ENCODE measurements at regions not wholly inside any gene's neighbourhood (a gene's known extent, or its start where the extent isn't known, plus 50 kb on each side); places are given as distances from the start of the nearest gene placed in this dataset.
A peak's percentile ranks its signal among the peaks of the same experiment; 100 is the strongest.

DNA sequence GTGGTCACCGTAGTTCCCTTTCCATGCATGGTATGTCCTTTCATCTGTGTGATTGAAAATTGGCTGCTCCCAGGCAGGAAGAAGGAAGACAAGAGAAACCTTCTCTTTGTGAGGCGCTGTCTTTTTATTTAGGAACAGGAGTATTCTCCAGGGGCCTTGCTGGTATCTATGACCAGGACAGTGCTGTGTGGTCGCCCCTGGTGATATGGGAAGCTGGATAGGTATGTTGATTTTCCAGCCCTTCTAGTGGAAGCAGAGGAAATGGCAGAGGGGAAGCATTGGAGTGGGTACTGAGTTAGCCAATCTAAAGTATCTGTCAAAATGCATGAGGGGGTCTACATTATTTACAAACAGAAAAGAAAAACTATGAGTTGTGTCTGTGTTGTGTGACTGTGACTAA, 226.6 kb downstream of the MTX2 start:
- Histone ChIP-seq H3K27ac (ENCODE audit: low read depth, low read length, poor library complexity, severe bottlenecking) (no peak overlapping the region), H3K36me3 (ENCODE audit: insufficient read depth, low read length, poor library complexity, severe bottlenecking) (no peaks in the 10 kb centered on the region), H3K4me3 (ENCODE audit: low read depth, low read length, poor library complexity, severe bottlenecking) (no peak overlapping the region), H3K9me3 (ENCODE audit: low read depth, low read length, poor library complexity, severe bottlenecking) (no peaks in the 10 kb centered on the region), H3K27me3 (replicated peaks; ENCODE audit: insufficient read depth, low read depth, low read length, poor library complexity) (no peaks in the 10 kb centered on the region), H3K4me1 (ENCODE audit: insufficient read depth, low read length, poor library complexity, severe bottlenecking) (peaks cover 42% of the 10 kb centered on the region)
- DNase-seq (ENCODE audit: low spot score) = no peak
- POLR2A ChIA-PET (ENCODE audit: low non-redundant PET) = no interaction called here
- CTCF ChIA-PET = no interaction called here
- no peak for TF ChIP-seq EZH2 (IDR thresholded peaks at IDR 0.05; ENCODE audit: borderline replicate concordance, low read depth, low read length, poor library complexity, severe bottlenecking)
- TF ChIP-seq, protein P1, sequence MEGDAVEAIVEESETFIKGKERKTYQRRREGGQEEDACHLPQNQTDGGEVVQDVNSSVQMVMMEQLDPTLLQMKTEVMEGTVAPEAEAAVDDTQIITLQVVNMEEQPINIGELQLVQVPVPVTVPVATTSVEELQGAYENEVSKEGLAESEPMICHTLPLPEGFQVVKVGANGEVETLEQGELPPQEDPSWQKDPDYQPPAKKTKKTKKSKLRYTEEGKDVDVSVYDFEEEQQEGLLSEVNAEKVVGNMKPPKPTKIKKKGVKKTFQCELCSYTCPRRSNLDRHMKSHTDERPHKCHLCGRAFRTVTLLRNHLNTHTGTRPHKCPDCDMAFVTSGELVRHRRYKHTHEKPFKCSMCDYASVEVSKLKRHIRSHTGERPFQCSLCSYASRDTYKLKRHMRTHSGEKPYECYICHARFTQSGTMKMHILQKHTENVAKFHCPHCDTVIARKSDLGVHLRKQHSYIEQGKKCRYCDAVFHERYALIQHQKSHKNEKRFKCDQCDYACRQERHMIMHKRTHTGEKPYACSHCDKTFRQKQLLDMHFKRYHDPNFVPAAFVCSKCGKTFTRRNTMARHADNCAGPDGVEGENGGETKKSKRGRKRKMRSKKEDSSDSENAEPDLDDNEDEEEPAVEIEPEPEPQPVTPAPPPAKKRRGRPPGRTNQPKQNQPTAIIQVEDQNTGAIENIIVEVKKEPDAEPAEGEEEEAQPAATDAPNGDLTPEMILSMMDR (conservative IDR thresholded peaks at IDR 0.05; ENCODE audit: low read depth, low read length) = no peak
- intact Hi-C loops (cut with micrococcal nuclease; ENCODE audit: unreplicated experiment) = loop anchor here (10.0 kb wide), 1 partner anchor 1739 kb away; no protein-coding TSS in a partner anchor
- BruUV-seq (replicated peaks) = no TSS peak

DNA sequence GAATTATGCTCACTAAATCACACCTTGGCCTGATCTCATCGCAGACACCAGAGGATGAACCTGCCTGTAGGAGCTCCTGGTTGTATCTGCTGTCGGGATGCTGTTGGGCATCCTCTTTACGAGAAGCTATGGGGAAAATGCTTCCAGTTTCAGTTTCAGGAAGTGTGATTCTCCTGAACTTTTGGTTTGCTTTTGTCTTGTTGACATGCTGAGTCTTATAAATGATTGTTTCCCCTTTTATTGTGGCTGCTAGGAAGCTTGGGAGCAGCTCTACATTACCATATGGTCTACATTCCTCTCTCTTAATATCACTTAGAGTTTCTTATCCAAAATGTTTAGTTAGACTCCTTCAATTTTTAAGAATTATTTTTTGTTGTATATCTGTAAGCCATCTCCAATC, 227.5 kb downstream of the MTX2 start:
- intact Hi-C loops (cut with micrococcal nuclease; ENCODE audit: unreplicated experiment) = loop anchor here (10.0 kb wide), 1 partner anchor 1738 kb away; no protein-coding TSS in a partner anchor
- BruUV-seq (replicated peaks) = no TSS peak
- H3K4me3 ChIP-seq (ENCODE audit: low read depth, low read length, poor library complexity, severe bottlenecking) = no peak overlapping the region
- no peaks in the 10 kb centered on the region for H3K27me3 ChIP-seq (replicated peaks; ENCODE audit: insufficient read depth, low read depth, low read length, poor library complexity)
- no peak for TF ChIP-seq EZH2 (IDR thresholded peaks at IDR 0.05; ENCODE audit: borderline replicate concordance, low read depth, low read length, poor library complexity, severe bottlenecking)
- TF ChIP-seq, protein P1 (conservative IDR thresholded peaks at IDR 0.05; ENCODE audit: low read depth, low read length) = no peak
- H3K4me1 ChIP-seq (ENCODE audit: insufficient read depth, low read length, poor library complexity, severe bottlenecking) = peaks cover 34% of the 10 kb centered on the region
- ChIA-PET CTCF (no interaction called here), POLR2A (ENCODE audit: low non-redundant PET) (no interaction called here)
- no peak overlapping the region for H3K27ac ChIP-seq (ENCODE audit: low read depth, low read length, poor library complexity, severe bottlenecking)
- DNase-seq (ENCODE audit: low spot score) = peak; percentile 21
- H3K36me3 ChIP-seq (ENCODE audit: insufficient read depth, low read length, poor library complexity, severe bottlenecking) = no peaks in the 10 kb centered on the region
- H3K9me3 ChIP-seq (ENCODE audit: low read depth, low read length, poor library complexity, severe bottlenecking) = no peaks in the 10 kb centered on the region

DNA sequence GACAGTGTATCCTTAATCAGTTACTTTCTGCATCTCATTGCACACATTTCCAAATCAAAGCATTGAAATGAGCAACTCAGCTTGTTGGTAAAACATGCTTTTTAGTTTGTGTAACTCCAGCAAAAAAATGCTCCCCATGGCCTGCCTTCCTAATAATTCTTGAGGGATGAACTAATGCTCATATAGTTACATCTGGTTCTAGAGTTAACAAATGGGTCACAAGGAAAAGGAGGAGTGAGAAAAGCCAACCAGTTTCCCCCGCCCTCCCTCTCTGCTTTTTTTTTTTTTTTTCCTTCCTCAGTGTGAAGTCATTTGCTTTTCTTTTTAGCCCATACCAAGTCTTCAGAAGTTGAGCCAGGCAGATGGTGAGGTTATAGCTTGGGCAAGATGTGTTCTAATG, 231.7 kb downstream of the MTX2 start:
- no peak for DNase-seq (ENCODE audit: low spot score)
- ChIA-PET POLR2A (ENCODE audit: low non-redundant PET) (no interaction called here), CTCF (no interaction called here)
- Histone ChIP-seq H3K4me3 (ENCODE audit: low read depth, low read length, poor library complexity, severe bottlenecking) (no peak overlapping the region), H3K27me3 (replicated peaks; ENCODE audit: insufficient read depth, low read depth, low read length, poor library complexity) (no peaks in the 10 kb centered on the region), H3K27ac (ENCODE audit: low read depth, low read length, poor library complexity, severe bottlenecking) (no peak overlapping the region), H3K4me1 (ENCODE audit: insufficient read depth, low read length, poor library complexity, severe bottlenecking) (peaks cover 6% of the 10 kb centered on the region), H3K9me3 (ENCODE audit: low read depth, low read length, poor library complexity, severe bottlenecking) (no peaks in the 10 kb centered on the region), H3K36me3 (ENCODE audit: insufficient read depth, low read length, poor library complexity, severe bottlenecking) (no peaks in the 10 kb centered on the region)
- intact Hi-C loops (cut with micrococcal nuclease; ENCODE audit: unreplicated experiment) = no loop called here
- no TSS peak for BruUV-seq (replicated peaks)
- TF ChIP-seq, protein P1 (conservative IDR thresholded peaks at IDR 0.05; ENCODE audit: low read depth, low read length) = no peak
- TF ChIP-seq EZH2 (IDR thresholded peaks at IDR 0.05; ENCODE audit: borderline replicate concordance, low read depth, low read length, poor library complexity, severe bottlenecking) = no peak
